ENCODE measurements at regions not wholly inside any gene's neighbourhood (a gene's known extent, or its start where the extent isn't known, plus 50 kb on each side); places are given as distances from the start of the nearest gene placed in this dataset.

GRCh38 chr21:15953551-15954116 lies 223.9 kb downstream of the USP25 start:
- TF ChIP-seq POLR2AphosphoS5 (IDR thresholded peaks at IDR 0.05): no peak
- TF ChIP-seq CTCF (IDR thresholded peaks at IDR 0.05 in 8 of 11, conservative IDR thresholded peaks at IDR 0.05 in 3 of 11): no peak

Measured in spleen (tissue), 7 donors.